ENCODE measurements at regions not wholly inside any gene's neighbourhood (a gene's known extent, or its start where the extent isn't known, plus 50 kb on each side); places are given as distances from the start of the nearest gene placed in this dataset.
"Not testable (repeated sequence)": the region's sequence is repeated elsewhere in the genome, so short reads cannot be mapped to it uniquely, and the experiment has no call there.

GRCh38 chr12:25615119-25615518 is 62.0 kb upstream of the LMNTD1 start:
- peak; percentile 28 for DNase-seq

DNA sequence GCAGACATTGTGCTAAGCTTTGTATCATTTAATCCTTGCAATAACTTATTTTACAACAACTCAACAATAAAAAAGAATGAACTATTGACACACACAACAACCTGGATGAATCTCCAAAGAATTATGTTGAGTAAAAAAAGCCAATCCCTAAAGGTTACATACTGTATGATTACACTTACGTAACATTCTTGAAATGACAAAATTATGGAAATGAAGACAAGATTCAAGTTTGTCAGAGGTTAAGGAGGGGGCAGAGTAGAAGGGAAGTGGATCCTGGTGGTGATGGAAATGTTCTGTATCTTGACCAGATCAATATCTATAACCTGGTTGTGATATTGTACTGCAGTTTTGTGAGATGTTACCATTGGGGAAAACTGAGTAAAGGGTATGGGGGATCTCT is 63.2 kb upstream of the LMNTD1 start:
- DNase-seq, result no peak

GRCh38 chr12:25617991-25618390 is 64.9 kb upstream of the LMNTD1 start:
- DNase-seq, result no peak

- no peak for DNase-seq
These were observed 70.7 kb upstream of the LMNTD1 start for GRCh38 chr12:25623816-25624215.

- DNase-seq, result no peak
These were observed 72.1 kb upstream of the LMNTD1 start for GRCh38 chr12:25625146-25625545.

DNA sequence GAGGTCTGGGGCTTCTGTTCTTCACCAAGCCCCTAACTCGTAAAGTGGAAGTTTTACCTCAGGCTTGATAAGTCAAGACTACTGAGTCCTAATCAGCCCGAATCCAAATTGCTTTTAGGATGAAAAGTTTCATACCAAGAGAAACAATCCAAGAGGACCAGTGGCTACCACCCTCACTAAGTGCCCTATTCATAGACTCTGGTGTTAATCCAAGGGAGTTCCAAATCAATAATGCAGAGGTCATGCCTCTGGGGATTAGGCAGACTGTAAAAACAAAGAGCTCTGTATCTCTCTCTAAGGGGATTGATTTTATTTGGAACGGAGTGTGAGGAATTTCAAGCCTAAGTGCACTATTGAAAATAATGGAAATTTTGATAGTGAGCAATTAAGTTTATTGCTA is 76.3 kb upstream of the LMNTD1 start:
- DNase-seq, result no peak

- DNase-seq, result not testable (repeated sequence)
These were observed 77.8 kb upstream of the LMNTD1 start for GRCh38 chr12:25630735-25631515.

DNA sequence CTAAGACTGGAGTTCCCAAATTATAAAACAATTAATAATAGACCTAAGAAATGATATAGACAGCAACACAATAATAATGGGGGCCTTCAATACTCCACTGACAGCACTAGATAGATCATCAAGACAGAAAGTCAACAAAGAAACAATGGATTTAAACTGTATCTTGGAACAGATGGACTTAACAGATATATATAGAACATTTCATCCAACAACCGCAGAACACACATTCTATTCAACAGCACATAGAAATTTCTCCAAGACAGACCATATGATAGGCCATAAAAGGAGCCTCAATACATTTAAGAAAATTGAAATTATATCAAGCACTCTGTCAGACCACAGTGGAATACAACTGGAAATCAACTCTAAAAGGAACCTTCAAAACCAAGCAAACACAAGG is 80.1 kb upstream of the LMNTD1 start:
- DNase-seq, result not testable (repeated sequence)

GRCh38 chr12:25637752-25638151 is 84.7 kb upstream of the LMNTD1 start:
- no peak for DNase-seq

DNA sequence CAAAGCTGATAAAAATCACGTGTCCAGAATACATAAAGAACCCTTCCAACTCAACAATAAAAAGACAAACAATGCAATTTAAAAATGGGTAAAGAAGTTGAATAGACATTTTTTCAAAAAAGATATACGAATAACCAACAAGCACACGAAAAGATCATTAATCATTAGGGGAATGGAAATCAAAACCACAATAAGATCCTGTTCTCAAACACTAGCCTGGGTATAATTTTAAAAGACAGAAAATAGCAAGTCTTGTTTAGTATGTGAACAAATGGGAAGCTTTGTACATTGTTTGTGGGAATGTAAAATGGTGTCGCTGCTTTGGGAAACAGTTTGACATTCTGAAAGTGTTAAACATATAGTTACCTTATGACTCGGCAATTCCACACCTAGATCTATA is 86.3 kb upstream of the LMNTD1 start:
- DNase-seq, result no peak

GRCh38 chr12:25644979-25645378 is 91.9 kb upstream of the LMNTD1 start:
- no peak for DNase-seq

DNA sequence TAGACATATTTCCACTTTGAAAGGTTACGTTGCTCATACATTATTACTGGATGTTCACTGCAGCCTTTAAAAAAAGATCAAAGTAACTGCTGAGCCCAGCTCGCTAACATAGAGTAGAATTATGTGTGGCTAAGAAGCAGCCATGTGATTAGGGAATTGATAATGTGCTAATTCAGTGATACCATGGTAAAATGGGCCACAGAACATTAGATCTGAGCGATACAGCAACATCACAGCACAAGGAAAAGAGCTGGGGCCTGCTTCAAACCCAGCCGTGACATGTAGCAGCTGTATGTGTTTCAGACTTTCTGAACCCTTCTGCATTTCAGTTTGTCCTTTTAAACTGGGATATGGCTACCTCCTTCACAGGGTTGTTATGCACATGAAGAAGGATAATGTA is 92.3 kb upstream of the LMNTD1 start:
- DNase-seq, result no peak

GRCh38 chr12:25651931-25652330 is 98.8 kb upstream of the LMNTD1 start:
- no peak for DNase-seq

DNA sequence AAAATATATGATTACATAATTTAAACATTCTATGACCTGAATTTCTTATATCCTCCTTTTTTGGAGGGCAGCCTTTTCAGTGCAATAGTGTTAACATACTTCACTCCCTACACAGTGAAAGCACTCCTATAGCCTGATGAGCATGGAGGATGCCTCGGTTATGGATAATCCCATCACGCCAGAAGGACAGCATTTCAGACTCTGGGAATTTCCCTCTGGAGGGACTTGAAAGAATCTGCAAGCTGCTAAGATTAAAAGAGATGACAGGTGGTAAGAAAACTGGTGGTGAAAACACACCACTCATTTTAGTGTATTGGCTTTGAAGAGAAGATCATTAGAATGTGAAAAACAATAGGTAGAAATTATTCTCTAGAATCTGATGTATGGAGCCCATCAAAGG is 99.3 kb upstream of the LMNTD1 start:
- DNase-seq, result no peak

- DNase-seq, result peak; percentile 77
These were observed 100.5 kb upstream of the LMNTD1 start for GRCh38 chr12:25653487-25654175.

DNA sequence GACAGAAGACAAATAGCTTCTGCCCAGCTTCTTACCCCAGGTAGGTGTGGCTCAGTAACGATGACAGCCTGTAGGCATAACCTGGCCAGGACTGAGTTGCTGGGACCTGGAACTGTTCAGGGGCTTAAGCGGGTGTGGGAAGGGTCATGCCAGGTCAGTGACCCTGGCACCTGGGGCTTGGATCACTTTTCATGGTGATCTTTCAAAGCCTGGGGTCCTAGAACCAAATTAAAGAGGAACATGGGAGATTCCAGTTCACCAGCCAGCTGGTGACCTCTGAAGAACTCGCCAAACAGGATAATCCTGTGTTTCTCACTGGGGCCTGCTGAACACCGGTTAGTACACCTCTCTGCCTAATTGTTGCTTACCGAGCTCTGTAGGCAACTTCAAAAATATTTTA is 102.6 kb upstream of the LMNTD1 start:
- no peak for DNase-seq

GRCh38 chr12:25659621-25660020 is 106.5 kb upstream of the LMNTD1 start:
- DNase-seq, result no peak

DNA sequence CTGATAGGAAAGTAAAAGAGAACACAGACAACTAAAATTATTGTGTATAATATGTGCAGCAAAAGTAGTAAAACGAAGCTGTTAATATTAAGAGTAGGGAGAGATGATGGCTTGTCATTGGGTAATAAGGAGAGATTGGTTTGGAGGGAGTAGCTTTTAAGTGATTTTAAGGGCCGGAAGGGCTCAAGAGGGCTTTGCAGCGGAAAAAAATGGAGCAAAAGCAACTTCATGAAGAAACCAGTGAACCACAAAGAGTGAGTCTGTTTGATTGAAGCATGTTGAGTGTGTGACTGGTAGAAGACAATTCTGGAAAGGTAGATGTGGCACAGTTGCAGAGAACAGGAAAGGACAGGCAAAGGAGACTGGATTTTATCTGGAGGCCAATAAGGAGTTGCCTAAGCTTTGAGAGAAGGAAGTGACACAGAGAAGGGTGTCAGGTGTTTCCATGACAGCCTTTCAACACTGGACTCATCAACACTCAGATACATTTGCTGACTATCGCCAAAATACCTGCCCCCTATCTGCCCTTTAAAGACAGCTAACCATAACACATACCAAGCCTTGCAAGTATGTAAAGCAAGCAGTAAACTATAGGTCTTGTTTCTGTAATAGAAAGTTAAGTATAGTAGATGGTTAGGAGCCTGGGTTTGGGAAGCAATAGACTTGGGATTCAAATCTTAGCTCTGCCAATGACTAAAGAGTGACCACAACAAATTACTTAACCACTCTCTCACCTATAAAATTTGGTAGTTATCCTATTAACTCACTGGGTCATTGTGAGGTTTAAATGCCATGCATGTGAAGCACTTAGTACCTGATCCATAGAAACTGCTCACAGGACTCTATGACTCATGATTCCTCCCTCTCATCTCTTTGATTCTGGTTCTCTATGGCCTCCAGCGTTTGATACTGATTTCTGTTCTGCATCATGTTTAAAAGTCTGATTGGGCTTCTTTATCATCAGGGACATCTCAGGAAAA is 117.3 kb upstream of the LMNTD1 start:
- no peak for DNase-seq

DNA sequence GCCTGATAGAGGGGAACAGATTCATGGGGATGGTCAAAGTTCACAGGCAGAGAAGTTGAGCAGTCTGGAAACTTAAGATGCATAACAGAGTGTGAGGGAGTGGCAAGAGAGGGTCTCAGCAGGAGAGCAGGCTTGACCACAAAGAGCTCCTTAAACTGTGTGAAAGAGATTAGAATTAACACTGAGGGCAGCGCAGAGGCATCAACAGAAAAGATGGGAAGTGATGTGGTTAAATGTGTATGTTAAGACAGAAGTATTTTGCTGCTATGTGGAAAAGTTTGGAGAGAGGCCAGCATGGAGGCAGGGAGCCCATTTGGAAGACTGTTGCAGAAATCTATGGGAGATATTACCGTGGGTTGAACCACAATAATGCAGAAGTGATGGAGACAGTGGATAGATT is 122.7 kb upstream of the LMNTD1 start:
- DNase-seq, result no peak

GRCh38 chr12:25677232-25677937 is 124.3 kb upstream of the LMNTD1 start:
- no peak for DNase-seq

- DNase-seq, result no peak
These were observed 128.5 kb upstream of the LMNTD1 start for GRCh38 chr12:25681580-25681979.

DNA sequence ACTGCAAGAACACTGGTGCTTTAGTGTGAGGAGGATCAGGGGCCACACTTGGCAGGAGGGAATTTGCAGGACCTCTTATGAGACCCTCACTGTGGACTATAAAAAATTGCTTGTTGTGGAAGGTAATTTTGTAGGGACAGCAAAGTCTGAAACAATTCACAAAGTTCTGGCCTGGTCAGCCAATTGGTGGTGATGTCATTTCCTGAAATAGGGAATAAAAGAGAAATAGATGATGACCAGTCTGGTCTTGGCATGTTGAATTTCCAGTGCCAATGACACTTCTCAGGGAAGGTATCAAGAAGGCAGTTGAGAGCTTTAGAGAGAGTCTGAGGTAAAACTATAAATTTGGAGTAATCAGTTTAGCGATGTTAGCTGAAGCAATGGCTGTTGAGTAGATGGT is 129.3 kb upstream of the LMNTD1 start:
- DNase-seq, result no peak

GRCh38 chr12:25684070-25684469 is 131.0 kb upstream of the LMNTD1 start:
- no peak for DNase-seq

Data from GDM1 (cell line).